ENCODE measurements at regions not wholly inside any gene's neighbourhood (a gene's known extent, or its start where the extent isn't known, plus 50 kb on each side); places are given as distances from the start of the nearest gene placed in this dataset.

GRCh38 chr10:30111340-30112022 lies 52.1 kb upstream of the JCAD start:
- Histone ChIP-seq H3K27me3 (ENCODE audit: insufficient read depth, low read length) (no peaks in the 10 kb centered on the region), H3K4me1 (ENCODE audit: insufficient read depth, low read length) (peaks cover 5% of the 10 kb centered on the region; the same call in 1 of the 2 replicates), H3K4me3 (ENCODE audit: low read length) (no peak overlapping the region), H3K9me3 (ENCODE audit: insufficient read depth, low read depth, low read length) (no peaks in the 10 kb centered on the region), H3K27ac (ENCODE audit: low read length) (no peak overlapping the region), H3K9ac (ENCODE audit: low read depth, low read length) (no peak overlapping the region), H3K36me3 (ENCODE audit: insufficient read depth, low read depth, low read length) (no peaks in the 10 kb centered on the region)
